Adipocyte (in vitro differentiated cells): ENCODE measurements at regions not wholly inside any gene's neighbourhood (a gene's known extent, or its start where the extent isn't known, plus 50 kb on each side); places are given as distances from the start of the nearest gene placed in this dataset.
"Not testable (repeated sequence)": the region's sequence is repeated elsewhere in the genome, so short reads cannot be mapped to it uniquely, and the experiment has no call there.

Source experiments
- DNase-seq: peaks from one replicate; pipeline ENCODE4 v3.0.0-alpha.2; 2015; ENCODE audit warnings: low read depth
- H3K27me3 ChIP-seq: replicated peaks from 2 replicates; pipeline ENCODE4 v1.7.0; 2013; ENCODE audit warnings: mild to moderate bottlenecking, low read length, moderate library complexity; ENCODE audit not compliant: control insufficient read depth, insufficient read depth
- H3K36me3 ChIP-seq: 2 replicates; pipeline ENCODE4 v1.7.0; 2013; ENCODE audit warnings: low read length, mild to moderate bottlenecking, moderate library complexity; ENCODE audit not compliant: control insufficient read depth, insufficient read depth, severe bottlenecking
- H3K4me1 ChIP-seq: 2 replicates; pipeline ENCODE4 v1.7.0; 2013; ENCODE audit warnings: mild to moderate bottlenecking, low read length, moderate library complexity; ENCODE audit not compliant: control insufficient read depth, insufficient read depth
- H3K4me3 ChIP-seq: 2 replicates; pipeline ENCODE4 v1.7.0; 2013; ENCODE audit warnings: mild to moderate bottlenecking, low read length, moderate library complexity
- H3K9ac ChIP-seq: 2 replicates; pipeline ENCODE4 v1.7.0; 2013; ENCODE audit warnings: mild to moderate bottlenecking, low read length, moderate library complexity
- H3K9me3 ChIP-seq: 2 replicates; pipeline ENCODE4 v1.7.0; 2013; ENCODE audit warnings: mild to moderate bottlenecking, low read length, moderate library complexity; ENCODE audit not compliant: control insufficient read depth

DNA sequence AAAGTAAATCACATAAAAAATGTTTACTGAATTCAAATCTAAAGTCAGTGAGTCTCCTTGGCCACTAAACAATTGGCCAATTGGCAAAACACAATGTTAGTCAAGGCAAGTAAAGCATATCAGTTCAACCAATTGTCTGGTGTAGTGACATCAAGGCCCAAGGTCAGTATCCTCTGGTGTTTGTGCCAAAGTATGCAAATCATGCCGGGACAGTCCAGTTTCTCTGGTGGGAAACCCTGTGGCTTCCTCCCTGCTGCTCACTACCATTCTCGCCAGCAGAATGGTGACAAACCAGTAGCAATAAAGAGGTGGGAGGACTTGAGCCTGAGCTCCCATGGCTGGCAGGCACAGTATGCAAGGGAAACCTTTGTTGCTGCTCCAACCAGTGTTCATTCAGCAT lies 314.9 kb upstream of the FGF13 start:
- no peak overlapping the region for H3K4me3 ChIP-seq
- H3K9me3 ChIP-seq: no peaks in the 10 kb centered on the region
- H3K36me3 ChIP-seq: no peaks in the 10 kb centered on the region
- DNase-seq: no peak
- no peaks in the 10 kb centered on the region for H3K27me3 ChIP-seq
- H3K9ac ChIP-seq: no peak overlapping the region
- no peaks in the 10 kb centered on the region for H3K4me1 ChIP-seq

DNA sequence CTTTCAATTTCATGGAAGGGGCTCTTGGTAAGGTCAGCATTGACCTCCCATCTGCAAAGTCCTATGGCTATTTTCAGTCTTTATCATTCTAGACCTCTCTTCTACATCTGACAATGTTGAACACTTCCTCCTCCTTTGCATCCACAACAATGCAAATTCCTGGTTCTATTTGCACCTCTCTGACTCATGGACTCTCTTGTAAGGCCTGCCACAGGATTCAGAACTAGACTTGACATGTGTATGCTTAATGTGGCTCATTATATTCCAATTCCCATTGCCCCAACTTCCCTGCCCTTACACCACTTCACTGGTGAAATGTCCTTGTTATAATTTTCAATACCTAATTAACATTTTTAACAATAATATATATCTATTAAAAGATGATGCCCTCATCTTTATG lies 314.3 kb upstream of the FGF13 start:
- Histone ChIP-seq H3K4me3 (no peak overlapping the region), H3K4me1 (no peaks in the 10 kb centered on the region), H3K27me3 (no peaks in the 10 kb centered on the region), H3K9ac (no peak overlapping the region), H3K9me3 (no peaks in the 10 kb centered on the region), H3K36me3 (no peaks in the 10 kb centered on the region)
- no peak for DNase-seq

DNA sequence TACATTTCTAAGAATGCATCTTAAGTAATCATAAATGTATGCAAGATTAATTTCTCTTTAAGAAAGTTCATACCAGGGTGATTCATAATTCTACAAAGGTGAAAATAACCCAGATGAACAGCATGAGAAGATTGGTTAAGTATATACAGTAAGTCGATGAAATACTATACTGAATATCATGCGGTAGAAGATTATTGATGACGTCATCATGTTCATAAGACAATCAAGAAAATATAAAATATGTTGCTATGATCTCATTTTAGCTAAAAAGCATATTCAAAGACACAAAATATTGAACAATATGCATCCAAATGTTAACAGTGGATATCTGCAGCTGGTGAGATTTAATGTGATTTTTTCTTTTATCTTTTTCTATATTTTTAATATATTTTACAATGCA lies 312.0 kb upstream of the FGF13 start:
- no peak overlapping the region for H3K4me3 ChIP-seq
- no peaks in the 10 kb centered on the region for H3K4me1 ChIP-seq
- H3K27me3 ChIP-seq: no peaks in the 10 kb centered on the region
- no peaks in the 10 kb centered on the region for H3K9me3 ChIP-seq
- H3K9ac ChIP-seq: no peak overlapping the region
- H3K36me3 ChIP-seq: no peaks in the 10 kb centered on the region
- DNase-seq: no peak

DNA sequence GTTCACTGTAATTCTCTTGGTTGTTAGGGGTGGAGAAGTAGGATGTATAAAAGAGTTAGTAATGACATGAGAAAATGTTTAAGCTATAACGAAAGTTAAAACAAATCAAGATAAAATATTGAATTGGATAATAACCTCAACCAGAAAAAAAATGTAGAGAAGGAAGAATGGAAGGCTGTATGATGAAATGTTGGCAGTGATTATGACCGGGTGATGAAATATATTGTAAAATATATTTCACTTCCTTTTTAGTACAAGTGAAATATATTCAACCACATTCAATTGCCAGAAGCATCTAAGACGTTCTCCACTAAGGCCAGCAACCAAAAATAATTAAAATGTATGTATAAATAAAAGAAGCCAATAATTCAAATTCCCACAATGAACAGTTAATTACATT lies 309.3 kb upstream of the FGF13 start:
- Histone ChIP-seq H3K4me1 (no peaks in the 10 kb centered on the region), H3K9me3 (peaks cover 7% of the 10 kb centered on the region), H3K27me3 (no peaks in the 10 kb centered on the region), H3K4me3 (no peak overlapping the region), H3K9ac (no peak overlapping the region), H3K36me3 (no peaks in the 10 kb centered on the region)
- no peak for DNase-seq

DNA sequence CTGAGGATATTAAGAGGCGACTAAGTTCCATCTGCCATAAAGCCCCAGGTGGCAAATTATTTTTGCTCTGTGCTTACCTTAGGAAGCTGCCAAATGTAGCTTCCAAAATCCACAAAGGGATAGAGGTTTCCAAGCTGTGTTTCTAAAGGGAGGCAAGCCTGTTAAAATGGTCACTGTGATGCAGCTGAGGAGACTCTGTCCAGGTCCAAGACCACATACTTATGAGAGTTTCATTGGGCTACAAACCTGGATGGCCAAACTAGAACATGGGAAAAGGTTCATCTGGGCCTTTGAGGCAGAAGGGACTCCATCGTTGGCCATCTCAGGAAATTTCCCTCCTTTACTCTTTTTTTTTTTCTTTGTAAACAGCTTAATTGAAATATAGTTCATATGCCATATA lies 306.9 kb upstream of the FGF13 start:
- peaks cover 22% of the 10 kb centered on the region for H3K9me3 ChIP-seq
- no peaks in the 10 kb centered on the region for H3K4me1 ChIP-seq
- H3K27me3 ChIP-seq: no peaks in the 10 kb centered on the region
- no peaks in the 10 kb centered on the region for H3K36me3 ChIP-seq
- no peak for DNase-seq
- no peak overlapping the region for H3K4me3 ChIP-seq
- no peak overlapping the region for H3K9ac ChIP-seq

DNA sequence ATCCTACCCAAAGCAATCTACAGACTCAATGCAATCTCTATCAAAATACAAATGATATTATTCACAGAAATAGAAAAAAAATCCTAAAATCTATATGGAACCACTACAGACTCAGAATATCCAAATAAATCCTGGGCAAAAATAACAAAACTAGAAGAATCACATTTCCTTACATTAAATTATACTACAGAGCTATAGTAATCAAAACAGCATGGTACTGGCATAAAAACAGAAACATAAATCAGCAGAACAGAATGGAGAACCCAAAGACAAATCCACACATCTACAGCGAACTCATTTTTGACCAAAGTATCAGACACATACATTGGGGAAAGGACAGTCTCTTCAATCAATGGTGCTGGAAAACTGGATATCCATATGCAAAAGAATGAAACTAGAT lies 304.1 kb upstream of the FGF13 start:
- Histone ChIP-seq H3K4me1 (no peaks in the 10 kb centered on the region), H3K36me3 (no peaks in the 10 kb centered on the region), H3K9ac (no peak overlapping the region), H3K9me3 (peaks cover 28% of the 10 kb centered on the region), H3K4me3 (no peak overlapping the region), H3K27me3 (no peaks in the 10 kb centered on the region)
- no peak for DNase-seq

DNA sequence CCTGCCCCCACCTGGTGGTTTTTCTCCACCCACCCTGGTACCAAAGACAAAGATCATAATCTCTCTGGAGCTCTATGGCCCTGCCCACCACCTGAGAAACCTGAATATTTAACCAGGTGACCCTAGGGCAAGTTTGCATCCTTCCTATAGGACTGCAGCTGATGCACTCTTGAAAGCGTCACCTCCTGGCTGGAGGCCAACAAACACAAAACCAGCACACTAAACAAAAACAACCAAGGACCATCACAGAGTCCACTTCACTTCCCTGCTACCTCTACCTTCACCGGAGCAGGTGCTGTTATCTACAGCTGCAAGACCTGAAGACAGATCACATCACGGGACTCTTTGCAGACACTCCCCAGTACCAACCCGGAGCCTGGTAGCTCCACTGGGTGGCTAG lies 296.7 kb upstream of the FGF13 start:
- Histone ChIP-seq H3K36me3 (no peaks in the 10 kb centered on the region), H3K9me3 (peaks cover 16% of the 10 kb centered on the region), H3K9ac (no peak overlapping the region), H3K4me1 (no peaks in the 10 kb centered on the region), H3K27me3 (no peaks in the 10 kb centered on the region), H3K4me3 (no peak overlapping the region)
- no peak for DNase-seq

DNA sequence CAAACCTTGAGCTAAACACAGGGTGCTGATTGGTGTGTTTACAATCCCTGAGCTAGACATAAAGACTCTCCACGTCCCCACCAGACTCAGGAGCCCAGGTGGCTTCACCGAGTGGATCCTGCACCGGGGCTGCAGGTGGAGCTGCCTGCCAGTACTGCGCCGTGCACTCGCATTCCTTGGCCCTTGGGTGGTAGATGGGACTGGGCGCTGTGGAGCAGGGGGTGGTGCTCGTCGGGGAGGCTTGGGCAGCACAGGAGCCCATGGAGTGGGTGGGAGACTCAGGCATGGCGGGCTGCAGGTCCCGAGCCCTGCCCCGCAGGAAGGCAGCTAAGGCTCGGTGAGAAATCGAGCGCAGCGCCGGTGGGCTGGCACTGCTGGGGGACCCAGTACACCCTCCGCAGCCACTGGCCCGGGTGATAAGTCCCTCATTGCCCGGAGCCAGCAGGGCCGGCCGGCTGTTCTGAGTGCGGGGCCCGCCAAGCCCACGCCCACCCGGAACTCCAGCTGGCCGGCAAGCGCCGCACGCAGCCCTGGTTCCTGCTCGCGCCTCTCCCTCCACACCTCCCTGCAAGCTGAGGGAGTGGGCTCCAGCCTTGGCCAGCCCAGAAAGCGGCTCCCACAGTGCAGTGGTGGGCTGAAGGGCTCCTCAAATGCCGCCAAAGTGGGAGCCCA lies 292.5 kb upstream of the FGF13 start:
- H3K9ac ChIP-seq, H3K4me3 ChIP-seq, DNase-seq, H3K4me1 ChIP-seq, H3K9me3 ChIP-seq, H3K36me3 ChIP-seq, H3K27me3 ChIP-seq: not testable (repeated sequence)

DNA sequence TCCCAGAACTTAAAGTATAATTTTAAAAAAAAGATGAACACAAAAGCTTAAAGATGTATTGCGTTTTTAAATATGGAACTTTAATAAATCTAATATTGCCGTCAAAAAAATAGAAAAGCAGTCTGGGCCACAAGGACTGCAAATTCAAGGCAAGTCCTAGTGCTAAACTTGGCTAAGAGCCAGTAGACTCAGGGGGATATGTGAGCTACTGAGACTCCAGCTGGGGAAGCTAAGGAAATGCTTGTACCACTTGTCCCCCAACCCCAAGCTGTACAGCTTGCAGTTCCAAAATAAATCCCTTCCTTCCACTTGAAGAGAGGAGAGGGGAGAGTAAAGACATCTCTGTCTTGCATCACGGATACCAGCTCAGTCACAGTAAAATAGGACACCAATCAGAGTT lies 290.8 kb upstream of the FGF13 start:
- no peak overlapping the region for H3K9ac ChIP-seq
- H3K36me3 ChIP-seq: no peaks in the 10 kb centered on the region
- no peaks in the 10 kb centered on the region for H3K4me1 ChIP-seq
- DNase-seq: no peak
- H3K4me3 ChIP-seq: no peak overlapping the region
- H3K9me3 ChIP-seq: no peaks in the 10 kb centered on the region
- no peaks in the 10 kb centered on the region for H3K27me3 ChIP-seq

DNA sequence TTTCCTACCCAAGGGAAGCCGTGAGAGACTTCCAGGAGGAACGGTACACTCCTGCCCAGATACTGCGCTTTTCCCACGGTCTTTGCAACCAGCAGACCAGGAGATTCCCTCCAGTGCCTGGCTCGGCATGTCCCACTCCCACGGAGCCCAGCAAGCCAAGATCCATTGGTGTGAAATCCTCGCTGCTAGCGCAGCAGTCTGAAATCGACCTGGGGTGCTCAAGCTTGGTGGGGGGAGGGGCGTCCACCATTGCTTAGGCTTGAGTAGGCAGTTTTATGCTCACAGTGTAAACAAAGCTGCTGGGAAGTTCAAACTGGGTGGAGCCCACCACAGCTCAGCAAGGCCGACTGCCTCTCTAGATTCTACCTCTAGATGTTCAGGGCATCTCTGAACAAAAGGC lies 284.8 kb upstream of the FGF13 start:
- Histone ChIP-seq H3K27me3 (no peaks in the 10 kb centered on the region), H3K4me3 (no peak overlapping the region), H3K4me1 (no peaks in the 10 kb centered on the region), H3K36me3 (no peaks in the 10 kb centered on the region), H3K9ac (no peak overlapping the region), H3K9me3 (peaks cover 23% of the 10 kb centered on the region)
- DNase-seq: no peak

DNA sequence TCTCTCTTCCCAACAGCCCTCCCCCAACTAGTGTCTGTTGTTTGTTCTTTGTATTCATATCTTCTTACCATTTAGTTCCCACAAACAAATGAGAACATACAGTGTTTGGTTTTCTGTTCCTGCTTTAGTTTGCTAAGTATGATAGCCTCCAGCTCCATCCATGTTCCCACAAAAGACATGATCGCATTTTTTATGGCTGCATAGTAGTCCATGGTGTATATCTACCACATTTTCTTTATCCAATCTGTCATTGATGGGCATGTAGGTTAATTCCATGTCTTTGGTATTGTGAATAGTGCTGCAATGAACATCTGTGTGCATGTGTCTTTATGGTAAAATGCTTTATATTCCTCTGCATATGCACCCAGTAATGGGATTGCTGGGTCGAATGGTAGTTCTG lies 283.9 kb upstream of the FGF13 start:
- Histone ChIP-seq H3K9me3 (peaks cover 23% of the 10 kb centered on the region), H3K4me1 (no peaks in the 10 kb centered on the region), H3K27me3 (no peaks in the 10 kb centered on the region), H3K4me3 (no peak overlapping the region), H3K9ac (no peak overlapping the region), H3K36me3 (no peaks in the 10 kb centered on the region)
- no peak for DNase-seq

DNA sequence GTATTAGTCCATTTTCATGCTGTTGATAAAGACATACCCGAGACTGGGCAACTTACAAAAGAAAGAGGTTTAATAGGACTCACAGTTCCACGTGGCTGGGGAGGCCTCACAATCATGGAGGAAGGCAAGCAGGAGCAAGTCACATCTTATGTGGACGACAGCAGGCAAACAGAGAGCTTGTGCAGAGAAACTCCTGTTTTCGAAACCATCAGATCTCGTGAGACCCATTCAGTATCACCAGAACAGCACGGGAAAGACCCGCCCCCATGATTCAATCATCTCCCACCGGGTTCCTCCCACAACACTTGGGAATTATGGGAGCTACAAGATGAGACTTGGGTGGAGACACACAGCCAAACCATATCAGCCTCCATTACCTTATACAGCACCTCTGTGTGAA lies 278.9 kb upstream of the FGF13 start:
- H3K4me3 ChIP-seq, H3K36me3 ChIP-seq, H3K9ac ChIP-seq, DNase-seq, H3K27me3 ChIP-seq: not testable (repeated sequence)
- H3K4me1 ChIP-seq: peaks cover 15% of the 10 kb centered on the region
- peaks cover 23% of the 10 kb centered on the region for H3K9me3 ChIP-seq
